Esophagus squamous epithelium (tissue), 4 donors: ENCODE measurements at regions not wholly inside any gene's neighbourhood (a gene's known extent, or its start where the extent isn't known, plus 50 kb on each side); places are given as distances from the start of the nearest gene placed in this dataset.

Experiments used
- POLR2A ChIP-seq, 4 donors: fragments of 450-650 bp; IDR thresholded peaks; one replicate each; pipeline ENCODE4 v1.6.1; 2017; ENCODE audit warnings: antibody characterized with exemption in 4 of 4, mild to moderate bottlenecking in 4 of 4, moderate library complexity in 3 of 4
- TF ChIP-seq, protein P1 (sequence below), 6 experiments: fragments of 450-650 bp in 4 of 6; fragments of 200-600 bp in 2 of 6; sonication (generic) in 2 of 6; IDR thresholded peaks; one replicate each; pipeline ENCODE4 v1.5.1; 2016 to 2019; ENCODE audit warnings: antibody characterized with exemption in 6 of 6, mild to moderate bottlenecking in 4 of 6, moderate library complexity in 4 of 6

DNA sequence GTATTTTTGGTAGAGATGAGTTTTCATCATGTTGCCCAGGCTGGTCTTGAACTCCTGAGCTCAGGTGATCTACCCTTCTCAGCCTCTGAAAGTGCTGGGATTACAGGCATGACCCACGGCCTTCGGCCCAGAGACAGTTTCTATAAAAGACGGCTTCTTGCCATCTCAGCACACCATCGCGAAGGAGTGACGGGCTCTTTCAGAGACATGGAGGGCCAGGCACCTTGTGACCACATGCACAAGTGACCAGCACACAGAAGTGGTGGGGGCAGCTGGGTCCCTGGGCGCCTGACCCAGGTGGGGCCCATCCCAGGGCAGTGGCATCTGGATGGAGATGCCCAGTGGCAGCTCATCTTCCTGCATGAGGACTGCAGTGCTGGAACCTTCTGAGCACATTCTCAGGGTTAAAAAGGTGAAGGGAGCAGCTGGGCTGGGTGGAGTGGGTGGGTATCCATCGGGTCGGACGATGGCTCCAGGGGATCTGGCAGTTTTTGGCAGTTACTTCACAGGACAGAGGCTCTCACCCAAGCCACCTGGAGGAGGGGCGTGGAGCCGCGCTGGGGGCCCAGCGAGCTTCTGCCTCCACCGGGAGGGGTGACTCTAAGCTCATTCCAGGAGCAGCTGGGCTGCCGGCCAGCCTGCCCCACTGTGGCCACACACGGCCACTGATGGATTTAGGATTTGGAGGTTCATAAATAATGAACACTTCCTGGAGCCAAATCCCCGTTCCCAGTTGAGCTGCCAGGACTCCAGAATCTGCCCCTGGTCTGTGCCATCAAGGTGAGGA lies 373.0 kb downstream of the CTTN start:
- TF ChIP-seq, protein P1, sequence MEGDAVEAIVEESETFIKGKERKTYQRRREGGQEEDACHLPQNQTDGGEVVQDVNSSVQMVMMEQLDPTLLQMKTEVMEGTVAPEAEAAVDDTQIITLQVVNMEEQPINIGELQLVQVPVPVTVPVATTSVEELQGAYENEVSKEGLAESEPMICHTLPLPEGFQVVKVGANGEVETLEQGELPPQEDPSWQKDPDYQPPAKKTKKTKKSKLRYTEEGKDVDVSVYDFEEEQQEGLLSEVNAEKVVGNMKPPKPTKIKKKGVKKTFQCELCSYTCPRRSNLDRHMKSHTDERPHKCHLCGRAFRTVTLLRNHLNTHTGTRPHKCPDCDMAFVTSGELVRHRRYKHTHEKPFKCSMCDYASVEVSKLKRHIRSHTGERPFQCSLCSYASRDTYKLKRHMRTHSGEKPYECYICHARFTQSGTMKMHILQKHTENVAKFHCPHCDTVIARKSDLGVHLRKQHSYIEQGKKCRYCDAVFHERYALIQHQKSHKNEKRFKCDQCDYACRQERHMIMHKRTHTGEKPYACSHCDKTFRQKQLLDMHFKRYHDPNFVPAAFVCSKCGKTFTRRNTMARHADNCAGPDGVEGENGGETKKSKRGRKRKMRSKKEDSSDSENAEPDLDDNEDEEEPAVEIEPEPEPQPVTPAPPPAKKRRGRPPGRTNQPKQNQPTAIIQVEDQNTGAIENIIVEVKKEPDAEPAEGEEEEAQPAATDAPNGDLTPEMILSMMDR (IDR thresholded peaks at IDR 0.05), result no peak
- TF ChIP-seq POLR2A (IDR thresholded peaks at IDR 0.05), result no peak
